HS-5 (cell line): ENCODE measurements at regions not wholly inside any gene's neighbourhood (a gene's known extent, or its start where the extent isn't known, plus 50 kb on each side); places are given as distances from the start of the nearest gene placed in this dataset.
"Not testable (repeated sequence)": the region's sequence is repeated elsewhere in the genome, so short reads cannot be mapped to it uniquely, and the experiment has no call there.

Experiments used
- DNase-seq: peaks from one replicate; pipeline ENCODE4 v3.0.0-alpha.2; 2012; ENCODE audit warnings: low read depth

DNA sequence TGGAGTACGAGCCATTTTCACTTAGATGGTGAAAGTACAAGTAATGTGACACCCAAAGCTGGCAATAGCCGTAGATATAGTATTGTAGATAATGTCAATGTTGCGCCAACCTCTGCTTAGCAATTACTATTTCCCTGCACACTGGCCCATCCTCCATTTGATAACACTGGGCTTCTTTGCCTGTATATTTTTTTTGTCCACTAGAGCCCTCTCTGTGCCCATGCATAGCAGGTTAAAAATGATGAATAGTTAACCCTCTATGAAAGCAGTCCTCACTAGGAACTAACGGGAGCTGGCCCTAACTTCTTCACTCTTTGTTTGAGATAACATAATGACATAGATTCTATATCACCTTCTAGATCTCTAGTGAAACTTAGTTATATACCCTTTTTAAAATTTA, 416.8 kb downstream of the TUSC1 start:
- no peak for DNase-seq

DNA sequence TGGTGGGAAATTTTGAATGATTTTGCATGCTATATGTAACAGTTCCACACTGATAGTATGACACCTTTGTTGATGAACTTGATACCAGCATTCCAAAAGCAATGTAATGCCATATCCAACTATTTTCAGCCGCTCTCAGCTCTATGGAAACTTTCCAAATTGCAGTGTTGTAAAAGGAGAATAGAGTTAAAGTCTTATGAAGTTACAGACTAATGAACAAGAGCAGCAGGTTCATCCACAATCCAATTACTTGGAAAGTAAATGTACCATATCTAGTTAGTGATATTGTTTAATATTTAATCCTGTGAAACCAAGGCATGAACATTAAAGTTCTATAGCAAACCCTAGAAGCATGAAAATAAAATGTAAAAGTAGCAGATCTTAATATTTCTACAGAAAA, 418.2 kb downstream of the TUSC1 start:
- no peak for DNase-seq

DNA sequence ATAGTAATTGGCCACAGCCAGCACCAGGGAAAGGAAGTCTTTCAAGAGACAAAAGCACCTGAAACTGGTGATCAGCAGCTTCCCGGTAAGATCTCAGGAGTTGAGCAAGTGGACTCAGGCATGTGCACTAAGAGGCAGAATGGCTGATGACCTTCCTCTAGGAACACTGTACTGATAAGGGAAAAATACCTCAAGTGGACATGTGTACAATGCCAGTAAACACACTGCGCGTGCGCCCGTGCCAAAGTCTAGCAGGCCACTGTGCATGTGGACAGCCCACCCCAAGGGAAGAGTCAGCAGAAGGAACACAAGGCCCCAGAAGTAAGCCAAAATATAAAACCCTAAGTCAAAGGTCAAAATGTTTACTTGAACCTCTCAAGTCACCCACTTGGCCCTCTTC, 423.0 kb downstream of the TUSC1 start:
- DNase-seq = no peak

DNA sequence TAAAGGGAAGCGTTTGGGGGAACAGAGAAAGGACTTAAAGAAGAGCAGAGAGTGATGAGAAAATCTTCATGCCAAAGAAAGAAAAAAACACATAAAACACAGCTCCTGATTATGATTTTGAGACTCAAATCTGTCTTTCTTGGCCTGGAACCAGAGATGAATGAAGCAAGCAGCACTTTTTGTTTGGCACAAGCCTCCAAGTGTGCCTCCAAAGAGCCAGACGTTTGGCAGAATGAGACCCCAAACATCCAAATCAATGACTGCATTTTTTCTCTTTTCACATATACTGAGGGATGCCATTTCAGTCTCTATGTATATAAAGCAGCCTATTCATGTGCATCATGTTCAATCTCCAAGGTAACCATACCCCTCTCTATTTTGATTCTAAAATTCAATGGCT, 424.2 kb downstream of the TUSC1 start:
- DNase-seq = no peak

DNA sequence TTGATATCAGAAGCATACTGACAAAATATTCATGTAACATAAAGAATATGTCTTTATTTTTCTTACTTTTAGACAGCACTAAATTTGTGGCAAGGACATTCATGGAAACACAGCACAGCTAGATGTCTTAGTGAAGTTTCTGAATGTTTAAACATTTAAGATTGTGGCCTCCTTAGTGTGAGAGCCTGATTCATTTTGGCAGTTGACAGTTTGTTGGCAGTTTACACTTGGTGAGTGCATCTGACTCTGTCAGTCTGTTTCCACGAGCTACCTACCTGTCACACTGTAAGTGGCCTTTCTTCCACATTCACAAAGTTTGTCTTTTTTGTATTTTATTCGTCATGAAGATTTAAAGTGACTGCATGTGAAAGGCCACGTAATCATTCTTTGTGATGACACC, 436.8 kb downstream of the TUSC1 start:
- no peak for DNase-seq

DNA sequence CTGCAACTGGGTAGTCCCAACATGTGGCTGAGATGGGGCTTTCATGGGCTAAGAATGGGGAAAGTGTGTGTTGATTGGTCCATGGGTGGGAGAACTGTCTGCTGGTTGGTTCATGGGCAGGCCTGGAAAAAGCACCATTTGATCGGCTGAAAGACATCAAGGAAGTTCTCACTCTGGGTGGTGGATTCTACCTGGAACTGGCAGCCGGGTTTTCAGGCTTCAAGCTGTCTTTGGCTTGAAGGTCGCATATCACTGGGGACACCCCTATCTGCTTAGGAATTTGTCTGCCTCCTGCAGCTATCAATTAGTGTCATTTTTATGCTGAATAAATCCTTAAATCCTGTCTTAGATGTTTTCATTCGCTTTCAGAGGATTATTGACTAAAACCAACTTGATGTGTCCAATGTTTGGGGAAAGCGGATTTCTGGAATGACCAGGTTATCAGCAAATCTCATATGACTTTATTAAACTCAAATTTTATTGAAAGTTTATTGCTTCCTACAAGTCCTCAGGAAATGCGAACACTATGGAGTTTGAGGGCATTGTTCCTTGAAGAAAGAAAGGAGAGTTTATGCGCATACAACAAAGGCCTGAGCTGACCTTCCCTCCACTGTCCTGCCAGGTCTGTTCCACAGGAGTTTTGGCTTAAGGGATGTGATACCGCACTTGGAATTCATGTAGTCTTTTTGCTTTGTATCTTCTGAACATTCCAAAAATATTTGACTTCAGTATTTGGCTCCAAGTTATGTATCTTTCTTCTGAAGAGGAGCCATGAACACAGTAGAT, 451.1 kb downstream of the TUSC1 start:
- DNase-seq = no peak

DNA sequence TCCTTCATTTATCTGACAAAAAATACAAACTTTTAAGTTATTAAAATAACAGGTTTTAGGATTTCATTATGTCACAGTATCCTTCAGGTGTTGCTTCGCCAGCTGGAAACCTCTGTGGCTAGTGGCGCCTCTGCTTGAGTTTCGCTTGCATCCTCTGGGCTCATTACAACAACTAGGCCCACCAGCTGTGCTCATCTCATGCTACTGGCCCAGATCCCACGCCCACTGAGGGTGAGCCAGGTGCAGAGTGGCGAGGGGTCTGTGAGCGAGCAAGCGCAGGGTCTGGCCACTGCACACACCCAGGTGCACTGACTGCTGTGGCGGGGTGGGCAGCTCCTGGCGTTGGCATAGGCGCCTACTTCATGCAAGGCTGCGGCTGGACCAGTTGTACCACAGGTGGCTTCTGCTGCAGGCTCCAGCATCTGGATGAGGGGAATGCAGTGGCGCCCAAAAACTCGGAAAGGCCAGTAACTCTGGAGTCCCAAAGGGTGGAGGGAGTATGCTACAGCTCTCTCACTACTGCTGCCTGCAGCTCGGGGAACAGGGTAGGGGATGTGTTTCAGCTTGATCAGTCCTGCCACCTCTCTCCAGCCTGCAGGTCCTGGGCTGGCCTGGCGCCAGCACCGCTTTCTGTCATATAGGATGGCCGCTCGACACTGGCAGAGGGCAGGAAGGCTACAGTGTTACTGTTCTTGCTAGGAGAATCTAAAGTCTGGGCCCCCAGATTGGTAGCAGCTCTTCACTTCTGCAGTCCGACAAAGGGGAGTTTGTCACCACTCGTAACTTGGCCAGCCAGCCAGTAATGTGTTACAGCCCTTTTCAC, 452.1 kb downstream of the TUSC1 start:
- DNase-seq = no peak

DNA sequence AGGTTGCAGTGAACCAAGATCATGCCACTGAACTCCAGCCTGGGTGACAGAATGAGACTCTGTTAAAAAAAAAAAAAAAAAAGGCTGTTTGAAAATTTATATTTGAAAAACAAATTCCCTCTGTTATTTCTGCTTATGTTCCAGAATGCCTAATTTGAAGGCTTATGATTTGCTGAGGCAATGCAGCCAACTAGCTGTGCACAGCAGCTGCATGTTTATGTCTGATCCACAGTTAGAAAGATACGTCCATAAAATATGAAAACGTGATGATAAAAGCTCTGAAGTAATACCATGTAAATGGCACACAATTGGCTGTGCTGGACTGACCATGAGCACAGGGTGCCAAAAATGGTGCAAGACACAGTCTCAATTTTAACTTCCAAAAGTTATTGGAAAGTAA, 453.2 kb downstream of the TUSC1 start:
- DNase-seq = no peak

DNA sequence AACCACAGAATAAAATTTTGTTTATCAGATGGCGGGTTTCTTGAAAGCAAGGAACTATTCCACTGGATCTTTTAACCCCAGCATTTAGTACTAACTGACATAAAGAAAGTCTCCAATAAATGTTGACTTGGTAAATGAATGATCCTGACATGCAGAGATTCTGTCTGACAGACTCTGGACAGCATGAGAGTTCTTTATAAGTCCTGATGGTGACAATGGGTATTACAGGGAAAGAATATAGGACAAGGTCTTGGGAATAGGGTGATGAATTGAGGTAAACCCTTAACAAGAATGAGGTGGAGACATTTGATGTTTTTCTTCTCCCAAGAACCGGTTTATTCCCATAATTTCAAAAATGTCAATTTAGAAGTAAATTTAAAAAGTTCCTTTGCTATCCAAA, 453.9 kb downstream of the TUSC1 start:
- DNase-seq = no peak

DNA sequence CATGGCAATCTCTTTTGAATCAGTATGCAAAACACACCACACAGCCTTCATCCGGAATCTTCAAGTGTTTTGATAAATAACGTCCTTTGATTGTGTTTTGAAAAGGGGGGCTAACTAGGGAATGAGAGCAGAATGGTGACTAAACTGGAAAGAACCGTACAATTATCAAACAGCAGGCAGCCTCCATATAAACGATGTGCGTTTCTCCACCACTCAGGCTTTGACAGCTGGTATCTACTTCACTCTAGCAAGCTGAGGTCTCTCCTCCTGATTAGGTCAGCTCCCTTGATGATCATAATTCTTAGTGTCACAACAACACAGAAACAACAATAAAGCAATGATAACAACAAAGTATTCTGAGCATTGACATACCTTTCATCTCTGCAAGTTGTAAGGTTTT, 465.9 kb downstream of the TUSC1 start:
- DNase-seq = no peak

DNA sequence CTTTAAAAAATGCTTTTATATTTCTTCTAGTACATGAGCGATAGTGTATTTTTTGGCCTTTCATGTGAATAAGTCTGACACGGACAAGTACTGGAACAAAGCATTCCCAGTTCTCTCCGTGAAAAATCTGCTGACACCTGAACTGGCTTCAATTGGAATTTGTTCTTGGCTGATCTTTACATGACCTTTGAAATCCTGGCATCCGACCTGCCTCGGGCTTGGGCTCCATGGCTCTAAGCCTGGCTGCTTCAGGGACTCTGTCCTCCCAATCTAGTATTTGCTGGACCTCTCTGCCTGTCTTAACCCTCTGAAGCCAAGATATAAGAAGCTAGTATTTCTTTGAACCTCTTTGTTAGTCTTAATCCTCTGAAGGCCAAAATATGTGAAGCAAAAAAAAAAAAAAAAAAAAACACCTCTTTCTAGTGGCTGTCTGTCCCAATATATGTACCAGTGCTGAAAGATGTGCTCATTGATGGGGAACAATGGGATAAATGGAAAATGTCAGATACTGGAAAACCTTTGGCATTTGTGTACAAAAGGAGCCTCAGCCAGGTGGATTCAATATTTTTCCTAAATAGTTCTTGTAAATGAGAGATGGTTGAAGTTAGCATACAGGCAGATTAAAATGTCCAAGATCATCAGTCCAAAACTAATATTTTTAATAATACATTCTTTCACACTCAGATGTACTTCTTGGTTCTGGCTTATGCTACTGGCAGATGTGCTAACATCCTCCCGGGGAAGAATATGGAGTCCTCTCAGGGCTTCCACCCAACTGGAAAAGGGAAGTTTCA, 470.6 kb downstream of the TUSC1 start:
- DNase-seq = no peak

DNA sequence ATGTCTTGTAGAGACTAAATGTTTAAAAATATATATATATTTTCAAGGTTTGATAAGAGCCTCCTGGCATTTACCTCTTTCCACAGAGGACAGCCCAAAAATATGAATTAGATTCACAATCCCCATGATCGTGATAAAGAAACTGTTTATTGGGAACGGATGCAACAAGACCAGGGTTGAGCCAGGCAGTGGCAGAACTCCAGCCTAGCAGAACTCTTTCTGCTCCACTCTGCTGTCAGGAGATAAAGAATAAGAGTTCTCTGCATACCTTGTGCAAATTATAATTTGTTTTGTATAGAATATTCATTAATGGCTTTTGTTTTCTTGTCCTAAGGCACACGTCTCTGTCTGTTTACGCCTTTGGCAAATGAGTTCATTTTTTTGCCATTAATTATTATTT, 472.2 kb downstream of the TUSC1 start:
- no peak for DNase-seq

DNA sequence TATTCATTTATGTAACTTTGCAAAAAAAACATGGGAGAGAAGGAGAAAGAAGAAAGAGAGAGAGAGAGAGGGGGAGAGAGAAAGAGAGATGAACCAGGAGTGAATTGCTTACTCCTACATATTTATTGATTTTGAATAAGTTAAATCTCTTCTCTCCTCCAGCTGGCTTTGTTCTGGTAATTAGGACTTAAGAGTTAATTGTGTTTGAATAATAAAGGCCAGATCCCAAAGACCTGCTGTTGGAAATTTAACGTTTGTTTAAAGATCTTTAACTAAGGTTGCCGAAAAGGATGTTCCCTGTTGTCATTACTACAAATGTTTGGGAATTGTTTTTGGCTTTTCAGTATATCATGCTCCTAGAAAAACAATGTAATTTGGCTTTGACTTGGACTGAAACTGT, 473.0 kb downstream of the TUSC1 start:
- DNase-seq = no peak

DNA sequence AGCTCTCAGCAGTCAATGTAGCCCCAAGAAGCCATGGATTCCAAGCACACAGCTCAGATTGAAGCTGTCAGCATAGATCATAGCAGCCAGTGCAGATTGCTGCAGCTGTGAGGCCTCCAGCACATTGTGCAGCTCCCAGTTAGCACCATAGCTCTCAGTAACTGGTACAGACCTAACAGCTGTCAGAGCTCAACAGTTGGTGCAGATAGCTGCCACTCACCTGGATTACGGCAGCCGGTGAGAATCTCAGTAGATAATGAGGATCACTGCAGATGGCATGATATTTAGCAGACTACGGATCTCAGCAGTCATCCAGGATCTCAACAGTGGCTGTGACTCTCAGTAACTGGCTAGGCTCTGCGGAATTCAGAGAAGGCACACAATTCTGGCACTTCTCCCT, 500.4 kb downstream of the TUSC1 start:
- DNase-seq = no peak

DNA sequence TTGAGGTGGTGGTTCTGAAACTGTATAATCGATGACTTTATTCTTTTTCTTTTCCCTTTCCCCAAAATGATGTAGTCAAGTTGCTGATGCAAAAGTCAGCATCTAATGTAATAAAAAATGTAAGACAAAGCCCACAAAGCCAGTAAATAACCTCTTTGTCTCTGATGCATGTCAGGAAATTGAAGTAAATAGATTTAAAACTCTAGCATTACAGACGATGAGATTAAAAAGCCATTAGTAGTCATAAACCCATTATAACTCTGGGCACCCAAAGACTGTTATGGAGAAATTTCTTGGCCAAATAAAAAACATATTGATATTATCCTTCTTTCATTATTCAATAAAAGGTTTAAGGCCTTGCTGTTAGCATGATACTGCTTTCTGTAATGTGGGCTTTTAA, 548.7 kb downstream of the TUSC1 start:
- no peak for DNase-seq

DNA sequence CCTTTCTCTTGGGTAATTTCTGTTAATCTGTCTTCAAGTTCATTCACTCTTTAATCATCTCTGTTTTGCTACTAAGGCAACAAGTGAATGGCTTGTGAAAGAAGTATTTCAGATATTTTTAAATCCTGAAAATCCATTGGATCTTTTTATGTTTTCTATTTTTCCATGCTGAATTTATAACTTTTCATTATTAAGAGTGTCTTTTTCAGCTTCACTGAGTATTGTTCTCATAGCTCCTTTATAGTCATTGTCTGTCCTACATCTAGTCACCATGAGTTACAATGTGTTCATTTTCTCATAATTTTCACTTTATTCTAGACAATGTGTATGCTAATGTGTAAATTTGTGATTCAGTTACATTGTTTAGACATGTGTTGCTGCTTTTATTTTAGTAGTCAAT, 556.4 kb downstream of the TUSC1 start:
- no peak for DNase-seq

DNA sequence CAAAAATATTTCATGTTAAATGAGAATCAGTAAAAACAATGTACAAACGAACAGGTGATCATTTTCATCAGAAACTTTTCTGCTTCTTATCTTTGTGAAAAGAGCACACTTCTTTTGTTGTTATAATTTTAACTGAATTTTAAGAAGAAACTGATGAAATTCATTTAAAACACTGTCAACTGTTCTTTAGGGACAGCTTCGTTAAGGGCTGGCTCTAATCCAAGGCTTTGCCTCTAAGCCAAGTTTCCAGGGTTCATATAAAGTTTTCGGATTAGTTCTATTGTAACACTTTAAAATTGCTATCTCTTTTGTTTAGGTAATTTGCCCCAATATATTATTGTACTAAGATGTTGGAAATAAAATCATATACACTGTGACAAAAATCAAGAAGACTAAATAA, 559.2 kb downstream of the TUSC1 start:
- DNase-seq = no peak

DNA sequence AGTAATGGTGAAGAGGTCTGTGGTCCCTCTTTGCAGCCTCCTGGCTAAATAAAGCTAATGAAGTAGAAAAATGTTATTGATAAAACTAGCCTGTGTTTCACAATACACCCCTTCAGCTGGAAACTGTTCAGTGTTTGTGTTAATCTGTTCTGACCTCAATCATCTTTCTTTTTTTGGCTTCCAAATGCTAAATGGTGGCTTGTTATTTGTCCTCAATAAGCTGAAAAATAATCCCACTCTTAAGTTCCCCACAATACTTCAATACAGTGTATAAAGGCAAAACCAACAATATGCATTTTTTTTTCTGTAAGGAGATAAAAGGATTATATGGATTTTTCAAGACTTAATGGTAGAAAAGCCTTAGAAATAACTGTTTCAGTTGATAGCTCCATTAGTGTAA, 560.5 kb downstream of the TUSC1 start:
- DNase-seq = no peak

DNA sequence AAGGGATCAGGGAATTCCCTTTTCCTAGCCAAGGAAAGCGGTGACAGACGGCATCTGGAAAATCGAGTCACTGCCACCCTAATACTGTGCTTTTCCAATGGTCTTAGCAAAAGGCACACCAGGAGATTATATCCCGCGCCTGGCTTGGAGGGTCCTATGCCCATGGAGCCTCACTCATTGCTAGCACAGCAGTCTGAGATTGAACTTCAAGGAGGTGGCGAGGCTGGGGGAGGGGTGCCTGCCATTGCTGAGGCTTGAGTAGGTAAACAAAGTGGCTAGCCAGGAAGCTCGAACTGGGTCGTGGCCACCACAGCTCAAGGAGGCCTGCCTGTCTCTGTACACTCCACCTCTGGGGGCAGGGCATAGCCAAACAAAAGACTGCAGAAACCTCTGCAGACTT, 556.5 kb upstream of the IZUMO3 start:
- DNase-seq = not testable (repeated sequence)

DNA sequence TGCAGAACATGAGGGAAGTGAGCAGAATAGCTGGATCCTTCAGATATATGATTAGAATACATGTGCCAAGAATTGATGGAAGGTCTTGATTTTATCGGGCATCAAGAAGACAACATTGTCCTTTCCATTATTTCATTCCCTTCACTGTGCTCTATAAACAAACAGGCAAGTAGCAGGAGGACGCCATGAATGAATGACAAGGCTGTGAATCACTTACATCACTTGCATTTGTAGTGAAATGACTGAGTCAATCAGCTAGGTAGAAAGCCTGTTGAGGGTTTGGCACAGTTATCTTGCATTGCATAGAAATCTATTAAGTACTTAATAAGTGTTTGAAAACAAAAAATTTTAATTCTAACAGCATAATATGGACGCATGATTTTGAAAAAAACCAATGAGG, 548.8 kb upstream of the IZUMO3 start:
- no peak for DNase-seq

DNA sequence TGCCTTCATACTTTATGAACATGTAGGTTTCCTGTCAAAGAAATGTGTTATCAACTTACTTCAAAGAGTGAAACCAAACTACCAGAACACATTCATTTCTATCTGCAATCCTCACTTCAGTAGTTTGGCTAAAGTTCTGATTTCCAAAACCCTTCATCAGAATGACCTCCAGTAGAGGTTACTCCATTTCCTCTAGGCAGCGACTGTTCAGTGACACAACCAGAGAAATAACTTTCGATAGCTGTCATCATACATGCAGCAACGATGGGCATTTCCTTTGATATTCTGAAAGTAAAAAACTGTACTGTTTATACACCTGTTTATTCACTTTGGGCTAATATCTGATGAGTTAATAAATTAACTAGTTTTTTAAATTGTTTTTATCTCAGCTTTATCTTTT, 532.5 kb upstream of the IZUMO3 start:
- no peak for DNase-seq

DNA sequence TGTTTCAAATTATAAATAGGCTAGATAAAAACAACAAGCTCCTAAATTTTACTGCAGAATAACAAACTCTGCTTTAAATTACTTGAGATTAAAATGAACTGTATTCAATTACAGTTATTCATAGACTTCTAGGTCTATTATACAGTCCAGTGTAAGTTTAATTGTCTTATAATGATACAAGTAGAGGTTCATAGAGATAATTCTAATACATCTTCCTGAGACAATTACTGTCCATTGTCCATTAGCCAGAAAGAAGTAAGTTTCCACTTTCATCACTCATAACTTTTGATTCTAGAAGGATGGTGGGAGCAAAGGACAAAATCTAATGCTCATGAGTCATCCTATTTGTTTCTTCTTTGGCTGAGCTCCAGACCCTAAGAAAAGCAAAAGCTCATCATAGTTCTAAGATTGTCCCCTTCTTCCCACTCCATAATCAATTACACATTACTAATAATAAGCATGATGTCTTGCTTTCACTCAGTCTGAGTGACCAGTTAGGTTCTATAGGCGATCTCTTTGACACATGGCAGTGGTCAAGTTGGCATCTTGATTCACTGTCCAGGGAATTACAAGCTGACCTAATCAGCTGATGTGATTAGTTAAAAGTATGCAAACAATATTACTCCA, 502.5 kb upstream of the IZUMO3 start:
- no peak for DNase-seq
